Ishikawa (cell line): ENCODE measurements at regions not wholly inside any gene's neighbourhood (a gene's known extent, or its start where the extent isn't known, plus 50 kb on each side); places are given as distances from the start of the nearest gene placed in this dataset.

Experiments
- CEBPB ChIP-seq: IDR thresholded peaks from 2 replicates; pipeline ENCODE4 v1.6.1; 2012
- CREB1 ChIP-seq: IDR thresholded peaks from 2 replicates; pipeline ENCODE4 v1.6.1; 2012; ENCODE audit warnings: low read depth
- EGR1 ChIP-seq: IDR thresholded peaks from 2 replicates; pipeline ENCODE4 v1.6.1; 2012
- EP300 ChIP-seq: IDR thresholded peaks from 2 replicates; pipeline ENCODE4 v1.6.1; 2012; ENCODE audit warnings: borderline replicate concordance
- FOXM1 ChIP-seq: IDR thresholded peaks from 2 replicates; pipeline ENCODE4 v1.6.1; 2012; ENCODE audit warnings: low read depth, borderline replicate concordance
- NFIC ChIP-seq: IDR thresholded peaks from 2 replicates; pipeline ENCODE4 v1.6.1; 2012
- RAD21 ChIP-seq: IDR thresholded peaks from 2 replicates; pipeline ENCODE4 v1.6.1; 2012; ENCODE audit warnings: low read depth
- TAF1 ChIP-seq: IDR thresholded peaks from 2 replicates; pipeline ENCODE4 v1.6.1; 2012; ENCODE audit warnings: low read depth, mild to moderate bottlenecking
- TCF12 ChIP-seq: IDR thresholded peaks from 2 replicates; pipeline ENCODE4 v1.6.1; 2012; ENCODE audit warnings: low read depth
- YY1 ChIP-seq: IDR thresholded peaks from 2 replicates; pipeline ENCODE4 v1.6.1; 2012; ENCODE audit warnings: low read depth
- ZBTB7A ChIP-seq: IDR thresholded peaks from 2 replicates; pipeline ENCODE4 v1.6.1; 2012; ENCODE audit warnings: low read depth
- TF ChIP-seq, protein P1 (sequence below): IDR thresholded peaks from 2 replicates; pipeline ENCODE4 v1.6.1; 2012; ENCODE audit warnings: low read depth, mild to moderate bottlenecking

DNA sequence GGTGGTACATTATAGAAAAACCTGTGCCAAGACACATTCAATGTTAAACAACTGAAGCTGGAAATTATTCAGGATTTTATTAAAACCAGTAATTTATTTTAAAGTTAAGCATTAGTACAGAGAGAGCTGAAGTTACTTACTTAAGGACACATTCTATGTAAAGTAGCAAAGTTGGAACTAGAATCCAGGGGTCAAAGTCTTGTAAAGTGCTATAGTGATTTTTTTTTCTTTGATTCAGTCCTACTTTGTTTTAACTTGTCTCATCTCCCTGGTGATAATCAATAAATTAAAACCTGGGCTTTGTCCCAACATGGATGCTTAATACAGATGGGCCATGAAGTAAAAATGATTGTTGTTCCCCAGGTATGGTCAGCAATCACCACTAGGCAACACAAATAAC lies 1271.8 kb upstream of the CHAC2 start:
- TF ChIP-seq EGR1, result no peak
- TF ChIP-seq EP300, result no peak
- no peak for TF ChIP-seq RAD21
- TF ChIP-seq, protein P1, sequence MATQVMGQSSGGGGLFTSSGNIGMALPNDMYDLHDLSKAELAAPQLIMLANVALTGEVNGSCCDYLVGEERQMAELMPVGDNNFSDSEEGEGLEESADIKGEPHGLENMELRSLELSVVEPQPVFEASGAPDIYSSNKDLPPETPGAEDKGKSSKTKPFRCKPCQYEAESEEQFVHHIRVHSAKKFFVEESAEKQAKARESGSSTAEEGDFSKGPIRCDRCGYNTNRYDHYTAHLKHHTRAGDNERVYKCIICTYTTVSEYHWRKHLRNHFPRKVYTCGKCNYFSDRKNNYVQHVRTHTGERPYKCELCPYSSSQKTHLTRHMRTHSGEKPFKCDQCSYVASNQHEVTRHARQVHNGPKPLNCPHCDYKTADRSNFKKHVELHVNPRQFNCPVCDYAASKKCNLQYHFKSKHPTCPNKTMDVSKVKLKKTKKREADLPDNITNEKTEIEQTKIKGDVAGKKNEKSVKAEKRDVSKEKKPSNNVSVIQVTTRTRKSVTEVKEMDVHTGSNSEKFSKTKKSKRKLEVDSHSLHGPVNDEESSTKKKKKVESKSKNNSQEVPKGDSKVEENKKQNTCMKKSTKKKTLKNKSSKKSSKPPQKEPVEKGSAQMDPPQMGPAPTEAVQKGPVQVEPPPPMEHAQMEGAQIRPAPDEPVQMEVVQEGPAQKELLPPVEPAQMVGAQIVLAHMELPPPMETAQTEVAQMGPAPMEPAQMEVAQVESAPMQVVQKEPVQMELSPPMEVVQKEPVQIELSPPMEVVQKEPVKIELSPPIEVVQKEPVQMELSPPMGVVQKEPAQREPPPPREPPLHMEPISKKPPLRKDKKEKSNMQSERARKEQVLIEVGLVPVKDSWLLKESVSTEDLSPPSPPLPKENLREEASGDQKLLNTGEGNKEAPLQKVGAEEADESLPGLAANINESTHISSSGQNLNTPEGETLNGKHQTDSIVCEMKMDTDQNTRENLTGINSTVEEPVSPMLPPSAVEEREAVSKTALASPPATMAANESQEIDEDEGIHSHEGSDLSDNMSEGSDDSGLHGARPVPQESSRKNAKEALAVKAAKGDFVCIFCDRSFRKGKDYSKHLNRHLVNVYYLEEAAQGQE, result no peak
- TF ChIP-seq YY1, result no peak
- no peak for TF ChIP-seq TAF1
- TF ChIP-seq TCF12, result no peak
- no peak for TF ChIP-seq ZBTB7A
- TF ChIP-seq CREB1, result no peak
- TF ChIP-seq FOXM1, result no peak
- TF ChIP-seq NFIC, result no peak
- TF ChIP-seq CEBPB, result no peak
